ENCODE measurements at regions not wholly inside any gene's neighbourhood (a gene's known extent, or its start where the extent isn't known, plus 50 kb on each side); places are given as distances from the start of the nearest gene placed in this dataset.

- no peaks in the 10 kb centered on the region for H3K27me3 ChIP-seq (ENCODE audit: control insufficient read depth, extremely low read depth, insufficient read depth, low read length)
- H3K4me3 ChIP-seq (ENCODE audit: control insufficient read depth in 2 of 3, extremely low read depth in 1 of 3, insufficient read depth in 2 of 3, low read depth in 1 of 3, low read length in 3 of 3): no peak overlapping the region
- H3K9me1 ChIP-seq (ENCODE audit: control insufficient read depth, extremely low read depth, insufficient read depth, low read length): no peaks in the 10 kb centered on the region
- H3K79me2 ChIP-seq (ENCODE audit: control insufficient read depth, insufficient read depth, low read length): no peaks in the 10 kb centered on the region
- H4K20me1 ChIP-seq (ENCODE audit: control insufficient read depth, extremely low read depth, insufficient read depth, low read length): no peaks in the 10 kb centered on the region
- no peak overlapping the region for H3K27ac ChIP-seq (ENCODE audit: control insufficient read depth, insufficient read depth, low read length)
- H3K4me2 ChIP-seq (ENCODE audit: control insufficient read depth, extremely low read depth, insufficient read depth, low read depth, low read length): no peak overlapping the region
- dilution Hi-C loops (cut with MboI; ENCODE audit: extremely low pct_ligation_motif_present, low sequenced_read_pairs): no loop called here
- DNase-seq (ENCODE audit: low read depth, low spot score): no peak
- no peak for TF ChIP-seq EZH2 (IDR thresholded peaks at IDR 0.05; ENCODE audit: low read length)
- no peak for TF ChIP-seq CTCF (optimal IDR thresholded peaks at IDR 0.05 in 1 of 3, IDR thresholded peaks at IDR 0.05 in 1 of 3, conservative IDR thresholded peaks at IDR 0.05 in 1 of 3; ENCODE audit: extremely low read depth in 1 of 3, insufficient read depth in 2 of 3, low read length in 3 of 3)
- no peak for FAIRE-seq
- no peak overlapping the region for H2AFZ ChIP-seq (ENCODE audit: control insufficient read depth, low read length)
- H3K36me3 ChIP-seq (ENCODE audit: control insufficient read depth in 2 of 2, extremely low read depth in 1 of 2, insufficient read depth in 2 of 2, low read length in 2 of 2): no peaks in the 10 kb centered on the region
- H3K9me3 ChIP-seq (ENCODE audit: control insufficient read depth, low read depth, low read length): no peaks in the 10 kb centered on the region
- no peaks in the 10 kb centered on the region for H3K4me1 ChIP-seq (ENCODE audit: control insufficient read depth, extremely low read depth, insufficient read depth, low read length)
- no peak overlapping the region for H3K9ac ChIP-seq (ENCODE audit: control insufficient read depth, extremely low read depth, insufficient read depth, low read length)
Measured at GRCh38 chr3:165343185-165343584, 147.0 kb upstream of the SLITRK3 start.

GRCh38 chr3:165339753-165340152 is 143.6 kb upstream of the SLITRK3 start:
- FAIRE-seq (no peak), DNase-seq (ENCODE audit: low read depth, low spot score) (no peak)
- H3K79me2 ChIP-seq (ENCODE audit: control insufficient read depth, insufficient read depth, low read length): no peaks in the 10 kb centered on the region
- H4K20me1 ChIP-seq (ENCODE audit: control insufficient read depth, extremely low read depth, insufficient read depth, low read length): no peaks in the 10 kb centered on the region
- H3K27me3 ChIP-seq (ENCODE audit: control insufficient read depth, extremely low read depth, insufficient read depth, low read length): no peaks in the 10 kb centered on the region
- no peak overlapping the region for H2AFZ ChIP-seq (ENCODE audit: control insufficient read depth, low read length)
- dilution Hi-C loops (cut with MboI; ENCODE audit: extremely low pct_ligation_motif_present, low sequenced_read_pairs): no loop called here
- H3K4me1 ChIP-seq (ENCODE audit: control insufficient read depth, extremely low read depth, insufficient read depth, low read length): no peaks in the 10 kb centered on the region
- H3K4me2 ChIP-seq (ENCODE audit: control insufficient read depth, extremely low read depth, insufficient read depth, low read depth, low read length): no peak overlapping the region
- no peak overlapping the region for H3K9ac ChIP-seq (ENCODE audit: control insufficient read depth, extremely low read depth, insufficient read depth, low read length)
- no peaks in the 10 kb centered on the region for H3K9me3 ChIP-seq (ENCODE audit: control insufficient read depth, low read depth, low read length)
- no peak overlapping the region for H3K4me3 ChIP-seq (ENCODE audit: control insufficient read depth in 2 of 3, extremely low read depth in 1 of 3, insufficient read depth in 2 of 3, low read depth in 1 of 3, low read length in 3 of 3)
- H3K36me3 ChIP-seq (ENCODE audit: control insufficient read depth in 2 of 2, extremely low read depth in 1 of 2, insufficient read depth in 2 of 2, low read length in 2 of 2): no peaks in the 10 kb centered on the region
- no peak for TF ChIP-seq EZH2 (IDR thresholded peaks at IDR 0.05; ENCODE audit: low read length)
- TF ChIP-seq CTCF (optimal IDR thresholded peaks at IDR 0.05 in 1 of 3, IDR thresholded peaks at IDR 0.05 in 1 of 3, conservative IDR thresholded peaks at IDR 0.05 in 1 of 3; ENCODE audit: extremely low read depth in 1 of 3, insufficient read depth in 2 of 3, low read length in 3 of 3): peak in 2 of 3 experiments; percentile 33
- no peaks in the 10 kb centered on the region for H3K9me1 ChIP-seq (ENCODE audit: control insufficient read depth, extremely low read depth, insufficient read depth, low read length)
- H3K27ac ChIP-seq (ENCODE audit: control insufficient read depth, insufficient read depth, low read length): no peak overlapping the region
